GM10266 (cell line): ENCODE measurements at regions not wholly inside any gene's neighbourhood (a gene's known extent, or its start where the extent isn't known, plus 50 kb on each side); places are given as distances from the start of the nearest gene placed in this dataset.

Experiments used
- DNase-seq: peaks from one replicate; pipeline ENCODE4 v3.0.0; 2012; ENCODE audit errors: extremely low spot score
- CTCF ChIP-seq: IDR thresholded peaks from 2 replicates; pipeline ENCODE4 v1.5.1; 2012; ENCODE audit warnings: mild to moderate bottlenecking, low read depth; ENCODE audit not compliant: control insufficient read depth, insufficient read depth; ENCODE audit errors: missing control alignments

- DNase-seq, result no peak
- no peak for TF ChIP-seq CTCF
These were observed 1133.8 kb upstream of the PCDH10 start for GRCh38 chr4:132015321-132015720.

GRCh38 chr4:132016703-132017350 lies 1132.3 kb upstream of the PCDH10 start:
- TF ChIP-seq CTCF, result no peak
- DNase-seq, result no peak

GRCh38 chr4:132026166-132026565 lies 1122.9 kb upstream of the PCDH10 start:
- DNase-seq, result no peak
- no peak for TF ChIP-seq CTCF

GRCh38 chr4:132026816-132027215 lies 1122.3 kb upstream of the PCDH10 start:
- TF ChIP-seq CTCF, result no peak
- DNase-seq, result no peak

- TF ChIP-seq CTCF, result no peak
- no peak for DNase-seq
These were observed 1092.6 kb upstream of the PCDH10 start for GRCh38 chr4:132056496-132056895.

GRCh38 chr4:132059227-132059626 lies 1089.9 kb upstream of the PCDH10 start:
- no peak for DNase-seq
- TF ChIP-seq CTCF, result no peak

GRCh38 chr4:132062611-132063239 lies 1086.4 kb upstream of the PCDH10 start:
- TF ChIP-seq CTCF, result no peak
- no peak for DNase-seq
